ENCODE measurements at regions not wholly inside any gene's neighbourhood (a gene's known extent, or its start where the extent isn't known, plus 50 kb on each side); places are given as distances from the start of the nearest gene placed in this dataset.

GRCh38 chr22:27655582-27656185, 145.9 kb downstream of the MN1 start:
- no peak for DNase-seq

- DNase-seq: no peak
These were observed 144.6 kb downstream of the MN1 start for GRCh38 chr22:27656970-27657369.

- no peak for DNase-seq
These were observed 141.2 kb downstream of the MN1 start for GRCh38 chr22:27660306-27660705.

- DNase-seq: no peak
These were observed 138.9 kb downstream of the MN1 start for GRCh38 chr22:27662359-27663301.

GRCh38 chr22:27663812-27664211, 137.7 kb downstream of the MN1 start:
- no peak for DNase-seq

- DNase-seq: no peak
These were observed 135.1 kb downstream of the MN1 start for GRCh38 chr22:27666272-27666997.

- DNase-seq: no peak
These were observed 134.3 kb downstream of the MN1 start for GRCh38 chr22:27667121-27667843.

GRCh38 chr22:27668828-27669797, 132.4 kb downstream of the MN1 start:
- no peak for DNase-seq

- no peak for DNase-seq
These were observed 131.6 kb downstream of the MN1 start for GRCh38 chr22:27669798-27670599.

- no peak for DNase-seq
These were observed 130.7 kb downstream of the MN1 start for GRCh38 chr22:27670701-27671412.

GRCh38 chr22:27671413-27671935, 130.1 kb downstream of the MN1 start:
- DNase-seq: no peak

- no peak for DNase-seq
These were observed 128.7 kb downstream of the MN1 start for GRCh38 chr22:27672721-27673418.

GRCh38 chr22:27673839-27674238, 127.7 kb downstream of the MN1 start:
- DNase-seq: no peak

- DNase-seq: no peak
These were observed 127.2 kb downstream of the MN1 start for GRCh38 chr22:27674261-27674923.

- no peak for DNase-seq
These were observed 124.9 kb downstream of the MN1 start for GRCh38 chr22:27676545-27677213.

GRCh38 chr22:27677905-27678458, 123.6 kb downstream of the MN1 start:
- no peak for DNase-seq

GRCh38 chr22:27679176-27679575, 122.4 kb downstream of the MN1 start:
- no peak for DNase-seq

All from stimulated activated CD4-positive, alpha-beta T cell treated with anti-CD3 and anti-CD28 coated beads, Interleukin-12 subunit alpha, Interleukin-12 subunit beta, amount 100 ng/mL, for 4 hours (primary cell).